GM06990 (cell line): ENCODE measurements at regions not wholly inside any gene's neighbourhood (a gene's known extent, or its start where the extent isn't known, plus 50 kb on each side); places are given as distances from the start of the nearest gene placed in this dataset.

Source experiments
- DNase-seq: peaks from one replicate; pipeline ENCODE4 v3.0.0-alpha.2; 2011; ENCODE audit not compliant: insufficient read length; ENCODE audit errors: extremely low read depth
- H3K27me3 ChIP-seq: replicated peaks from 2 replicates; pipeline ENCODE4 v1.6.0; 2011; ENCODE audit warnings: low read length; ENCODE audit not compliant: control insufficient read depth, insufficient read depth
- H3K36me3 ChIP-seq: 2 replicates; pipeline ENCODE4 v1.5.1; 2011; ENCODE audit warnings: low read length; ENCODE audit not compliant: control insufficient read depth, insufficient read depth
- H3K4me3 ChIP-seq: replicated peaks from 2 replicates; pipeline ENCODE4 v1.5.1; 2011; ENCODE audit warnings: low read depth, mild to moderate bottlenecking, control low read depth, low read length
- CTCF ChIP-seq: IDR thresholded peaks from 2 replicates; pipeline ENCODE4 v1.5.1; 2011; ENCODE audit warnings: low read length, control low read depth, mild to moderate bottlenecking, inconsistent platforms; ENCODE audit not compliant: insufficient read depth, poor library complexity, severe bottlenecking

- Histone ChIP-seq H3K4me3 (no peak overlapping the region), H3K27me3 (no peaks in the 10 kb centered on the region; the same call in 1 of the 2 replicates), H3K36me3 (no peaks in the 10 kb centered on the region)
- TF ChIP-seq CTCF: no peak
- no peak for DNase-seq
Observed at GRCh38 chr1:30325999-30326398, 397.4 kb downstream of the MATN1 start.

- H3K36me3 ChIP-seq: no peaks in the 10 kb centered on the region
- no peak for TF ChIP-seq CTCF
- H3K27me3 ChIP-seq: no peaks in the 10 kb centered on the region; the same call in 1 of the 2 replicates
- H3K4me3 ChIP-seq: no peak overlapping the region
- DNase-seq: no peak
Observed at GRCh38 chr1:30325085-30325935, 398.1 kb downstream of the MATN1 start.

GRCh38 chr1:30324251-30325084 is 398.9 kb downstream of the MATN1 start:
- H3K36me3 ChIP-seq: no peaks in the 10 kb centered on the region
- H3K4me3 ChIP-seq: no peak overlapping the region
- no peak for TF ChIP-seq CTCF
- DNase-seq: no peak
- no peaks in the 10 kb centered on the region; the same call in 1 of the 2 replicates for H3K27me3 ChIP-seq

GRCh38 chr1:30323841-30324240 is 399.5 kb downstream of the MATN1 start:
- Histone ChIP-seq H3K36me3 (no peaks in the 10 kb centered on the region), H3K27me3 (no peaks in the 10 kb centered on the region; the same call in 1 of the 2 replicates), H3K4me3 (no peak overlapping the region)
- DNase-seq: no peak
- no peak for TF ChIP-seq CTCF

GRCh38 chr1:30323352-30323751 is 400.0 kb downstream of the MATN1 start:
- no peak for DNase-seq
- no peak for TF ChIP-seq CTCF
- Histone ChIP-seq H3K4me3 (no peak overlapping the region), H3K27me3 (no peaks in the 10 kb centered on the region; the same call in 1 of the 2 replicates), H3K36me3 (no peaks in the 10 kb centered on the region)
